ENCODE measurements at regions not wholly inside any gene's neighbourhood (a gene's known extent, or its start where the extent isn't known, plus 50 kb on each side); places are given as distances from the start of the nearest gene placed in this dataset.

- H3K4me3 ChIP-seq (ENCODE audit: low read depth, low read length) = no peak overlapping the region
- TF ChIP-seq CTCF (IDR thresholded peaks at IDR 0.05; ENCODE audit: low read depth, low read length) = no peak
These were observed 70.2 kb upstream of the MAOA start for GRCh38 chrX:43585922-43586321.

- TF ChIP-seq CTCF (IDR thresholded peaks at IDR 0.05; ENCODE audit: low read depth, low read length) = no peak
- no peak overlapping the region for H3K4me3 ChIP-seq (ENCODE audit: low read depth, low read length)
These were observed 69.3 kb upstream of the MAOA start for GRCh38 chrX:43586830-43587229.

- no peak for TF ChIP-seq CTCF (IDR thresholded peaks at IDR 0.05; ENCODE audit: low read depth, low read length)
- H3K4me3 ChIP-seq (ENCODE audit: low read depth, low read length) = no peak overlapping the region
These were observed 66.4 kb upstream of the MAOA start for GRCh38 chrX:43589735-43590134.

GRCh38 chrX:43590150-43590549, 65.9 kb upstream of the MAOA start:
- no peak for TF ChIP-seq CTCF (IDR thresholded peaks at IDR 0.05; ENCODE audit: low read depth, low read length)

GRCh38 chrX:43592597-43592996, 63.5 kb upstream of the MAOA start:
- no peak for TF ChIP-seq CTCF (IDR thresholded peaks at IDR 0.05; ENCODE audit: low read depth, low read length)
- no peak overlapping the region for H3K4me3 ChIP-seq (ENCODE audit: low read depth, low read length)

More at GRCh38 chrX:43590150-43590549, 65.9 kb upstream of the MAOA start:
- no peak overlapping the region for H3K4me3 ChIP-seq (ENCODE audit: low read depth, low read length)

GRCh38 chrX:43595931-43596330, 60.2 kb upstream of the MAOA start:
- no peak for TF ChIP-seq CTCF (IDR thresholded peaks at IDR 0.05; ENCODE audit: low read depth, low read length)
- no peak overlapping the region for H3K4me3 ChIP-seq (ENCODE audit: low read depth, low read length)

- no peak overlapping the region for H3K4me3 ChIP-seq (ENCODE audit: low read depth, low read length)
- no peak for TF ChIP-seq CTCF (IDR thresholded peaks at IDR 0.05; ENCODE audit: low read depth, low read length)
These were observed 51.3 kb upstream of the MAOA start for GRCh38 chrX:43604753-43605152.

Measured in WI38 (cell line).